Mucosa of descending colon (tissue), 3 donors: ENCODE measurements at regions not wholly inside any gene's neighbourhood (a gene's known extent, or its start where the extent isn't known, plus 50 kb on each side); places are given as distances from the start of the nearest gene placed in this dataset.

Experiments used
- ATAC-seq: fragments of 200-7000 bp; cut with Tn5 transposase; one replicate; pipeline ENCODE4 v1.9.1; 2020; ENCODE audit warnings: mild to moderate bottlenecking, moderate library complexity
- DNase-seq, 3 donors: peaks; one replicate each; pipeline ENCODE4 v3.0.0-alpha.2; 2020
- H3K36me3 ChIP-seq: fragments of 200-600 bp; one replicate; pipeline ENCODE4 v1.8.0; 2021; ENCODE audit warnings: low read depth, mild to moderate bottlenecking
- H3K4me1 ChIP-seq: fragments of 200-600 bp; one replicate; pipeline ENCODE4 v1.8.0; 2021; ENCODE audit warnings: low read depth, mild to moderate bottlenecking
- H3K4me3 ChIP-seq: fragments of 200-600 bp; one replicate; pipeline ENCODE4 v1.8.0; 2021; ENCODE audit warnings: mild to moderate bottlenecking
- H3K9me3 ChIP-seq: fragments of 200-600 bp; one replicate; pipeline ENCODE4 v1.8.0; 2021; ENCODE audit warnings: mild to moderate bottlenecking
- CTCF ChIP-seq: fragments of 200-600 bp; IDR thresholded peaks from one replicate; pipeline ENCODE4 v1.8.0; 2022; ENCODE audit warnings: antibody characterized with exemption, mild to moderate bottlenecking
- intact Hi-C, 2 donors: fragments of 100-400 bp; cut with DNase I in 1 of 2; cut with micrococcal nuclease in 1 of 2; formaldehyde crosslinking; loops; one replicate each; pipeline versions ENCODE4 v1.11.0 to v1.11.1; 2022; cut with DNase I, micrococcal nuclease
- donor health status: DM: no; HTN: no; CAD: no; lungs with moderate emphysema.
- donor health status: DM: no; HTN: no; CAD: no.
- donor health status: DM: no; HTN: yes; CAD: no.

- Histone ChIP-seq H3K4me3 (no peak overlapping the region), H3K36me3 (no peaks in the 10 kb centered on the region), H3K9me3 (no peaks in the 10 kb centered on the region), H3K4me1 (no peaks in the 10 kb centered on the region)
- ATAC-seq (no peak), DNase-seq (no peak)
- TF ChIP-seq CTCF, result no peak
- intact Hi-C loops, result no loop called here
Measured at GRCh38 chr10:23614483-23614882, 175.6 kb downstream of the OTUD1 start.

- no peak for DNase-seq
- no peak for TF ChIP-seq CTCF
- Histone ChIP-seq H3K4me3 (no peak overlapping the region), H3K4me1 (no peaks in the 10 kb centered on the region), H3K36me3 (no peaks in the 10 kb centered on the region), H3K9me3 (no peaks in the 10 kb centered on the region)
- no peak for ATAC-seq
- intact Hi-C loops, result no loop called here
Measured at GRCh38 chr10:23630376-23630775, 191.5 kb downstream of the OTUD1 start.

GRCh38 chr10:23630885-23631284, 192.0 kb downstream of the OTUD1 start:
- no peaks in the 10 kb centered on the region for H3K36me3 ChIP-seq
- no peak for TF ChIP-seq CTCF
- ATAC-seq (no peak), DNase-seq (no peak)
- H3K9me3 ChIP-seq, result no peaks in the 10 kb centered on the region
- H3K4me3 ChIP-seq, result no peak overlapping the region
- intact Hi-C loops, result no loop called here
- no peaks in the 10 kb centered on the region for H3K4me1 ChIP-seq

GRCh38 chr10:23643111-23643780, 204.4 kb downstream of the OTUD1 start:
- H3K36me3 ChIP-seq, result no peaks in the 10 kb centered on the region
- H3K4me1 ChIP-seq, result no peaks in the 10 kb centered on the region
- H3K4me3 ChIP-seq, result no peak overlapping the region
- ATAC-seq, result peak; percentile 56
- intact Hi-C loops, result no loop called here
- DNase-seq, result peak in 1 of 3 donors; percentile 12
- H3K9me3 ChIP-seq, result no peaks in the 10 kb centered on the region
- TF ChIP-seq CTCF, result no peak

GRCh38 chr10:23648618-23649017, 209.7 kb downstream of the OTUD1 start:
- Histone ChIP-seq H3K9me3 (no peaks in the 10 kb centered on the region), H3K4me3 (no peak overlapping the region), H3K4me1 (no peaks in the 10 kb centered on the region), H3K36me3 (no peaks in the 10 kb centered on the region)
- TF ChIP-seq CTCF, result no peak
- ATAC-seq, result no peak
- no peak for DNase-seq
- intact Hi-C loops, result no loop called here

GRCh38 chr10:23656735-23657134, 217.9 kb downstream of the OTUD1 start:
- TF ChIP-seq CTCF, result no peak
- ATAC-seq, result no peak
- DNase-seq, result peak in 1 of 3 donors; percentile 2

More at GRCh38 chr10:23656735-23657134, 217.9 kb downstream of the OTUD1 start:
- Histone ChIP-seq H3K9me3 (no peaks in the 10 kb centered on the region), H3K36me3 (no peaks in the 10 kb centered on the region), H3K4me1 (no peaks in the 10 kb centered on the region), H3K4me3 (no peak overlapping the region)
- intact Hi-C loops, result no loop called here
